ENCODE measurements at regions not wholly inside any gene's neighbourhood (a gene's known extent, or its start where the extent isn't known, plus 50 kb on each side); places are given as distances from the start of the nearest gene placed in this dataset.

DNA sequence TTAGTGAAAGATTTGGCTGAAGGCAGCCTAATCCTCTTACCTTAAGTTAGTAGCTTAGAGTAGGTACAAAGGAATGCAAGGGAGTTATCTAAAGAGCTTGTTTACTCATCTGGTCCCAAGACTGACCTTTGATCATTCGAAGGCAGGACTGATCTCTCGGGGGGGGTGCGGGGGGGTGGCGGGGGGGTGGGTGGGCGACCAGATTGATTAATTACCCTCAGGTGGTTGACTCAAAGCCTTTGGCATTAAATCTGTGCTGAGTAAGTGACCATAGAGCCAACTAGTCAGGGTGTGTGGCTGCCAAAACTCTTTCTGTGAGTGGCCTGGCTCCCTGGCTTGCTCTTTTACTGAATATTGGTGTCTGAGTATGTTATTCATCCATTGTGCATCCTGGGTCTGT lies 731.9 kb upstream of the FBXO33 start:
- TF ChIP-seq, protein P1, sequence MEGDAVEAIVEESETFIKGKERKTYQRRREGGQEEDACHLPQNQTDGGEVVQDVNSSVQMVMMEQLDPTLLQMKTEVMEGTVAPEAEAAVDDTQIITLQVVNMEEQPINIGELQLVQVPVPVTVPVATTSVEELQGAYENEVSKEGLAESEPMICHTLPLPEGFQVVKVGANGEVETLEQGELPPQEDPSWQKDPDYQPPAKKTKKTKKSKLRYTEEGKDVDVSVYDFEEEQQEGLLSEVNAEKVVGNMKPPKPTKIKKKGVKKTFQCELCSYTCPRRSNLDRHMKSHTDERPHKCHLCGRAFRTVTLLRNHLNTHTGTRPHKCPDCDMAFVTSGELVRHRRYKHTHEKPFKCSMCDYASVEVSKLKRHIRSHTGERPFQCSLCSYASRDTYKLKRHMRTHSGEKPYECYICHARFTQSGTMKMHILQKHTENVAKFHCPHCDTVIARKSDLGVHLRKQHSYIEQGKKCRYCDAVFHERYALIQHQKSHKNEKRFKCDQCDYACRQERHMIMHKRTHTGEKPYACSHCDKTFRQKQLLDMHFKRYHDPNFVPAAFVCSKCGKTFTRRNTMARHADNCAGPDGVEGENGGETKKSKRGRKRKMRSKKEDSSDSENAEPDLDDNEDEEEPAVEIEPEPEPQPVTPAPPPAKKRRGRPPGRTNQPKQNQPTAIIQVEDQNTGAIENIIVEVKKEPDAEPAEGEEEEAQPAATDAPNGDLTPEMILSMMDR (IDR thresholded peaks at IDR 0.05; ENCODE audit: low read depth, low read length, missing input control): no peak
- TF ChIP-seq, protein P2, sequence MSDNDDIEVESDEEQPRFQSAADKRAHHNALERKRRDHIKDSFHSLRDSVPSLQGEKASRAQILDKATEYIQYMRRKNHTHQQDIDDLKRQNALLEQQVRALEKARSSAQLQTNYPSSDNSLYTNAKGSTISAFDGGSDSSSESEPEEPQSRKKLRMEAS (IDR thresholded peaks at IDR 0.05): no peak
- TF ChIP-seq, protein P3, sequence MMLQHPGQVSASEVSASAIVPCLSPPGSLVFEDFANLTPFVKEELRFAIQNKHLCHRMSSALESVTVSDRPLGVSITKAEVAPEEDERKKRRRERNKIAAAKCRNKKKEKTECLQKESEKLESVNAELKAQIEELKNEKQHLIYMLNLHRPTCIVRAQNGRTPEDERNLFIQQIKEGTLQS (IDR thresholded peaks at IDR 0.05): no peak
- no peak for TF ChIP-seq EGR1 (IDR thresholded peaks at IDR 0.05; ENCODE audit: low read depth in 2 of 2)
- no peak for TF ChIP-seq TAF1 (conservative IDR thresholded peaks at IDR 0.05)
- TF ChIP-seq, protein P4, sequence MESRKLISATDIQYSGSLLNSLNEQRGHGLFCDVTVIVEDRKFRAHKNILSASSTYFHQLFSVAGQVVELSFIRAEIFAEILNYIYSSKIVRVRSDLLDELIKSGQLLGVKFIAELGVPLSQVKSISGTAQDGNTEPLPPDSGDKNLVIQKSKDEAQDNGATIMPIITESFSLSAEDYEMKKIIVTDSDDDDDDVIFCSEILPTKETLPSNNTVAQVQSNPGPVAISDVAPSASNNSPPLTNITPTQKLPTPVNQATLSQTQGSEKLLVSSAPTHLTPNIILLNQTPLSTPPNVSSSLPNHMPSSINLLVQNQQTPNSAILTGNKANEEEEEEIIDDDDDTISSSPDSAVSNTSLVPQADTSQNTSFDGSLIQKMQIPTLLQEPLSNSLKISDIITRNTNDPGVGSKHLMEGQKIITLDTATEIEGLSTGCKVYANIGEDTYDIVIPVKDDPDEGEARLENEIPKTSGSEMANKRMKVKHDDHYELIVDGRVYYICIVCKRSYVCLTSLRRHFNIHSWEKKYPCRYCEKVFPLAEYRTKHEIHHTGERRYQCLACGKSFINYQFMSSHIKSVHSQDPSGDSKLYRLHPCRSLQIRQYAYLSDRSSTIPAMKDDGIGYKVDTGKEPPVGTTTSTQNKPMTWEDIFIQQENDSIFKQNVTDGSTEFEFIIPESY (IDR thresholded peaks at IDR 0.05): no peak
- TF ChIP-seq YY1 (IDR thresholded peaks at IDR 0.05): no peak
- no peak for TF ChIP-seq GABPA (IDR thresholded peaks at IDR 0.05 in 1 of 2, conservative IDR thresholded peaks at IDR 0.05 in 1 of 2)
- TF ChIP-seq, protein P5, sequence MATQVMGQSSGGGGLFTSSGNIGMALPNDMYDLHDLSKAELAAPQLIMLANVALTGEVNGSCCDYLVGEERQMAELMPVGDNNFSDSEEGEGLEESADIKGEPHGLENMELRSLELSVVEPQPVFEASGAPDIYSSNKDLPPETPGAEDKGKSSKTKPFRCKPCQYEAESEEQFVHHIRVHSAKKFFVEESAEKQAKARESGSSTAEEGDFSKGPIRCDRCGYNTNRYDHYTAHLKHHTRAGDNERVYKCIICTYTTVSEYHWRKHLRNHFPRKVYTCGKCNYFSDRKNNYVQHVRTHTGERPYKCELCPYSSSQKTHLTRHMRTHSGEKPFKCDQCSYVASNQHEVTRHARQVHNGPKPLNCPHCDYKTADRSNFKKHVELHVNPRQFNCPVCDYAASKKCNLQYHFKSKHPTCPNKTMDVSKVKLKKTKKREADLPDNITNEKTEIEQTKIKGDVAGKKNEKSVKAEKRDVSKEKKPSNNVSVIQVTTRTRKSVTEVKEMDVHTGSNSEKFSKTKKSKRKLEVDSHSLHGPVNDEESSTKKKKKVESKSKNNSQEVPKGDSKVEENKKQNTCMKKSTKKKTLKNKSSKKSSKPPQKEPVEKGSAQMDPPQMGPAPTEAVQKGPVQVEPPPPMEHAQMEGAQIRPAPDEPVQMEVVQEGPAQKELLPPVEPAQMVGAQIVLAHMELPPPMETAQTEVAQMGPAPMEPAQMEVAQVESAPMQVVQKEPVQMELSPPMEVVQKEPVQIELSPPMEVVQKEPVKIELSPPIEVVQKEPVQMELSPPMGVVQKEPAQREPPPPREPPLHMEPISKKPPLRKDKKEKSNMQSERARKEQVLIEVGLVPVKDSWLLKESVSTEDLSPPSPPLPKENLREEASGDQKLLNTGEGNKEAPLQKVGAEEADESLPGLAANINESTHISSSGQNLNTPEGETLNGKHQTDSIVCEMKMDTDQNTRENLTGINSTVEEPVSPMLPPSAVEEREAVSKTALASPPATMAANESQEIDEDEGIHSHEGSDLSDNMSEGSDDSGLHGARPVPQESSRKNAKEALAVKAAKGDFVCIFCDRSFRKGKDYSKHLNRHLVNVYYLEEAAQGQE (IDR thresholded peaks at IDR 0.05): no peak
- no peak for TF ChIP-seq JUND (IDR thresholded peaks at IDR 0.05)
- no peak for TF ChIP-seq RAD21 (IDR thresholded peaks at IDR 0.05)
- TF ChIP-seq NR2F2 (IDR thresholded peaks at IDR 0.05): no peak
- no peak for TF ChIP-seq HNF4A (conservative IDR thresholded peaks at IDR 0.05)
- no peak for TF ChIP-seq SP1 (IDR thresholded peaks at IDR 0.05)
